ENCODE measurements at regions not wholly inside any gene's neighbourhood (a gene's known extent, or its start where the extent isn't known, plus 50 kb on each side); places are given as distances from the start of the nearest gene placed in this dataset.

DNA sequence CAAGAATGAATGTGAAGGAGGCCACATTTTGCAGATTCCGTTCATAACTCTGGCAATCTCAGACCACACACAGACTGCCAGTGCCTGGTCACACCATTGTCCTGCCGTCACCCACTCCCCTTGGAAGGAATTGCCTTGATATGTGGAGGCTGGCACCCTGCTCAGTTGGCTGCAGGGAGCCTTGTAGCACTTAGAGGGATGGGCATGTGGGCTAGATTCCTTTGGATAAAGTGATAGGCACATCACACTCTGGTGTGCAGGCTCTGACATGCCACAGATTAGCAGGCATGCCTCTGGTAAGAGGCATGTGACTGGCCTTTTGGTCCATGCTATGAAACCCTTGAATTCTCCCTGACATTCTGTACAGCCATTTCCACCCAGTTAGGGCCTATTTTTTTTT is 254.6 kb upstream of the PIK3R1 start:
- H3K9ac ChIP-seq (ENCODE audit: control insufficient read depth, extremely low read depth, insufficient read depth, low read length): no peak overlapping the region
- H3K4me3 ChIP-seq (ENCODE audit: control insufficient read depth in 2 of 3, extremely low read depth in 1 of 3, insufficient read depth in 2 of 3, low read depth in 1 of 3, low read length in 3 of 3): no peak overlapping the region
- no peak overlapping the region for H3K4me2 ChIP-seq (ENCODE audit: control insufficient read depth, extremely low read depth, insufficient read depth, low read depth, low read length)
- no peak overlapping the region for H2AFZ ChIP-seq (ENCODE audit: control insufficient read depth, low read length)
- no peaks in the 10 kb centered on the region for H3K27me3 ChIP-seq (ENCODE audit: control insufficient read depth, extremely low read depth, insufficient read depth, low read length)
- H4K20me1 ChIP-seq (ENCODE audit: control insufficient read depth, extremely low read depth, insufficient read depth, low read length): no peaks in the 10 kb centered on the region
- H3K9me1 ChIP-seq (ENCODE audit: control insufficient read depth, extremely low read depth, insufficient read depth, low read length): no peaks in the 10 kb centered on the region
- dilution Hi-C loops (cut with MboI; ENCODE audit: extremely low pct_ligation_motif_present, low sequenced_read_pairs): no loop called here
- H3K36me3 ChIP-seq (ENCODE audit: control insufficient read depth in 2 of 2, extremely low read depth in 1 of 2, insufficient read depth in 2 of 2, low read length in 2 of 2): no peaks in the 10 kb centered on the region
- FAIRE-seq: peak; percentile 97
- TF ChIP-seq, protein P1, sequence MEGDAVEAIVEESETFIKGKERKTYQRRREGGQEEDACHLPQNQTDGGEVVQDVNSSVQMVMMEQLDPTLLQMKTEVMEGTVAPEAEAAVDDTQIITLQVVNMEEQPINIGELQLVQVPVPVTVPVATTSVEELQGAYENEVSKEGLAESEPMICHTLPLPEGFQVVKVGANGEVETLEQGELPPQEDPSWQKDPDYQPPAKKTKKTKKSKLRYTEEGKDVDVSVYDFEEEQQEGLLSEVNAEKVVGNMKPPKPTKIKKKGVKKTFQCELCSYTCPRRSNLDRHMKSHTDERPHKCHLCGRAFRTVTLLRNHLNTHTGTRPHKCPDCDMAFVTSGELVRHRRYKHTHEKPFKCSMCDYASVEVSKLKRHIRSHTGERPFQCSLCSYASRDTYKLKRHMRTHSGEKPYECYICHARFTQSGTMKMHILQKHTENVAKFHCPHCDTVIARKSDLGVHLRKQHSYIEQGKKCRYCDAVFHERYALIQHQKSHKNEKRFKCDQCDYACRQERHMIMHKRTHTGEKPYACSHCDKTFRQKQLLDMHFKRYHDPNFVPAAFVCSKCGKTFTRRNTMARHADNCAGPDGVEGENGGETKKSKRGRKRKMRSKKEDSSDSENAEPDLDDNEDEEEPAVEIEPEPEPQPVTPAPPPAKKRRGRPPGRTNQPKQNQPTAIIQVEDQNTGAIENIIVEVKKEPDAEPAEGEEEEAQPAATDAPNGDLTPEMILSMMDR (optimal IDR thresholded peaks at IDR 0.05 in 1 of 3, IDR thresholded peaks at IDR 0.05 in 1 of 3, conservative IDR thresholded peaks at IDR 0.05 in 1 of 3; ENCODE audit: extremely low read depth in 1 of 3, insufficient read depth in 2 of 3, low read length in 3 of 3): no peak
- TF ChIP-seq EZH2 (IDR thresholded peaks at IDR 0.05; ENCODE audit: low read length): no peak
- peaks cover 26% of the 10 kb centered on the region for H3K4me1 ChIP-seq (ENCODE audit: control insufficient read depth, extremely low read depth, insufficient read depth, low read length)
- H3K9me3 ChIP-seq (ENCODE audit: control insufficient read depth, low read depth, low read length): no peaks in the 10 kb centered on the region
- no peak for DNase-seq (ENCODE audit: low read depth, low spot score)
- H3K79me2 ChIP-seq (ENCODE audit: control insufficient read depth, insufficient read depth, low read length): no peaks in the 10 kb centered on the region
- H3K27ac ChIP-seq (ENCODE audit: control insufficient read depth, insufficient read depth, low read length): no peak overlapping the region

DNA sequence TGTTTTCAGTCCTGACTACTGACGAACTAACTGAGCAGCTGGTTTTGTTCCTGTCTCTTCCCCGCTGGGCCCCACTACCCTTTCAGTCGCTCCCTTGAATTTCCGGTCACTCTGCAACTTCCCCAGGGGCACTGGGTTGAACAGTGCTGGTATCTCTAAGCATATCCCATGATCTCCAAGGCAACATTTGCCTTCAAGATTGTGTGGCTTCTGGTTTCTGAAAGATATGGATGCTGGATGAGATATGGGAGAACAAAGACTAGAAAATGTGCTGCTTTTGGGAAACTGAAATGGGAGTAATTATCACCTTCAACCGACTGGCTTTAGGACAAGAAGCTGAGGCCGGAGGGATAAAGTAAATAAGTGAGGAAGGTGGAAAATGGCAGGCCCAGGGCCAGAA is 258.2 kb upstream of the PIK3R1 start:
- TF ChIP-seq, protein P1 (optimal IDR thresholded peaks at IDR 0.05 in 1 of 3, IDR thresholded peaks at IDR 0.05 in 1 of 3, conservative IDR thresholded peaks at IDR 0.05 in 1 of 3; ENCODE audit: extremely low read depth in 1 of 3, insufficient read depth in 2 of 3, low read length in 3 of 3): no peak
- TF ChIP-seq EZH2 (IDR thresholded peaks at IDR 0.05; ENCODE audit: low read length): no peak
- Histone ChIP-seq H3K36me3 (ENCODE audit: control insufficient read depth in 2 of 2, extremely low read depth in 1 of 2, insufficient read depth in 2 of 2, low read length in 2 of 2) (no peaks in the 10 kb centered on the region), H3K4me3 (ENCODE audit: control insufficient read depth in 2 of 3, extremely low read depth in 1 of 3, insufficient read depth in 2 of 3, low read depth in 1 of 3, low read length in 3 of 3) (no peak overlapping the region), H4K20me1 (ENCODE audit: control insufficient read depth, extremely low read depth, insufficient read depth, low read length) (no peaks in the 10 kb centered on the region), H3K9me3 (ENCODE audit: control insufficient read depth, low read depth, low read length) (no peaks in the 10 kb centered on the region), H3K4me2 (ENCODE audit: control insufficient read depth, extremely low read depth, insufficient read depth, low read depth, low read length) (no peak overlapping the region), H3K79me2 (ENCODE audit: control insufficient read depth, insufficient read depth, low read length) (no peaks in the 10 kb centered on the region), H2AFZ (ENCODE audit: control insufficient read depth, low read length) (no peak overlapping the region), H3K27me3 (ENCODE audit: control insufficient read depth, extremely low read depth, insufficient read depth, low read length) (no peaks in the 10 kb centered on the region), H3K9me1 (ENCODE audit: control insufficient read depth, extremely low read depth, insufficient read depth, low read length) (no peaks in the 10 kb centered on the region), H3K9ac (ENCODE audit: control insufficient read depth, extremely low read depth, insufficient read depth, low read length) (no peak overlapping the region), H3K27ac (ENCODE audit: control insufficient read depth, insufficient read depth, low read length) (no peak overlapping the region), H3K4me1 (ENCODE audit: control insufficient read depth, extremely low read depth, insufficient read depth, low read length) (peaks cover 7% of the 10 kb centered on the region)
- FAIRE-seq: no peak
- dilution Hi-C loops (cut with MboI; ENCODE audit: extremely low pct_ligation_motif_present, low sequenced_read_pairs): no loop called here
- no peak for DNase-seq (ENCODE audit: low read depth, low spot score)
